AG20443 (cell line): ENCODE measurements at regions not wholly inside any gene's neighbourhood (a gene's known extent, or its start where the extent isn't known, plus 50 kb on each side); places are given as distances from the start of the nearest gene placed in this dataset.
"Not testable (repeated sequence)": the region's sequence is repeated elsewhere in the genome, so short reads cannot be mapped to it uniquely, and the experiment has no call there.

Experiments
- DNase-seq: peaks from one replicate; pipeline ENCODE4 v3.0.0; 2012; ENCODE audit warnings: low spot score, mixed read lengths

DNA sequence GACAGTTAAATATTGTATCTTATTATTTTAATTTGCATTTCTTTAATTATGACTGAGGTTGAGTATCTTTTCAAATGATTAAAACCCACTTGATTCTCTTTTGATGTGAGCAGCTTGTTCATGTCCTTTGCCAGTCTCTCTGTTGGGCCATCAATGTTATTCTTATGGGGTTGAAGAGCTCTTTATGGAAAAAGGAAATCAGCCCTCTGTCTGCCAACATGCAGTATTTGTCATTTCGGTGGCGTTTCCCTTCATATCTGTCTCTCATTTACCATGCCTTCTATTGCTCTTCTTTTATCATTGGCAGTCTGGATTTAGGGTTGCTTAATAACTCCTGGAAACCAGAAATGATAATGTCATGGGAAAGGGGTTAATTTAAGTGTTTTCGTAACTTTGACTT, 340.7 kb upstream of the DNAJC19 start:
- no peak for DNase-seq

- DNase-seq = no peak
Measured at GRCh38 chr3:181329024-181329423, 339.5 kb upstream of the DNAJC19 start.

DNA sequence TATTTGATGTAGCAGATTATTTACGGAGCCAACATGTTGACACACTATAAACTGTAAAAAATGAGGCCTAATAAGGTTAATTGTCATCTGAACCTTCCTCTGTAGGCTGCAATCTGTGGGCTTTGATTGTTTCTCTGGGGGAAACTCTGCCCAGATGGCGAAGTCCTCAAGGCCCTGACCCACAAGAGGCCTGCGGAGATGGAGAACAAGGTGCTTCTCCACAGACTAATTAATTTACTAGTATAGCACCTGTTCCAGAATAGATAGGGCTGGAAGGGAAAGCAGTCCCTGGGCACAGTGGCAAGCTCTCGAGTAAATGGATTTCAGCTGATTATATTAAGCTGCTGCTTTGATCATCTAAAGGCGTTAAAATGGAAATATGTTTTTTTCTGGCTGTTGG, 338.8 kb upstream of the DNAJC19 start:
- no peak for DNase-seq

GRCh38 chr3:181327349-181327748, 337.8 kb upstream of the DNAJC19 start:
- no peak for DNase-seq

DNA sequence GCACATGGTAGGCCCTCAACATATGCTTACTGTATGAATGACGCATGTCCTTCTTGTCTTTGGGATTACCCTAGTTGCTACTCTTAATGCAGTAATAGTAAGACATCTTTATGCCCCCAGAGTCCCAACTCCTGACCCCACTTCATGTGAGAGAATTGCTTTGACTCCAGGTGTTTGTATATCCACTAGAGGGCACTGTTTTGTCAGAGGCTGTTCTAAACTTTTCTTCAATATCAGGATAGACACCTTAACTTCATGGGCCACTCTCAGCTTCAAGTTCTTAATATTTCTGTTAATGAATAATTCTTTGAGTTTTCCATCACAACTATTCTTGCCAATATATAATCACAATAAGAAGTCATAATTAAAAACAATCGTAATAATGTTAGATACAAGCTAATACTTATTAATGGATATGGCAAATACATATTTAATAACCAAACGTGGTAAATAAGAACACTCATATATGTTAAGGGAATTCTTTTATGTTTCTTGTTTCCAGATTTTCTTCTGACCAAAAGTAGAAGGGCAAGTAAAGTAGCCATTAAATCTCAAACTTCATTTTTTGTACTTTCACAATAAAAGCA, 337.2 kb upstream of the DNAJC19 start:
- no peak for DNase-seq

DNA sequence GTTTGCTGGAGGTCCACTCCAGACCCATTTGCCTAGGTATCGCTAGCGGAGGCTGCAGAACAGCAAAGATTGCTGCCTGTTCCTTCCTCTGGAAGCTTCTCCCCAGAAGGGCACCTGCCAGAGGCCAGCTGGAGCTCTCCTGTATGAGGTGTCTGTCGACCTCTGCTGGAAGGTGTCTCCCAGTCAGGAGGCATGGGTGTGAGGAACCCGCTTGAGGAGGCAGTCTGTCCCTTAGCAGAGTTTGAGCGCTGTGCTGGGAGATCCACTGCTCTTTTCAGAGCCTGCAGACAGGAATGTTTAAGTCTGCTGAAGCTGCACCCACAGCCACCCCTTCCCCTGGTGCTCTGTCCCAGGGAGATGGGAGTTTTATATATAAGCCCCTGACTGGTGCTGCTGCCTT, 335.0 kb upstream of the DNAJC19 start:
- not testable (repeated sequence) for DNase-seq

DNA sequence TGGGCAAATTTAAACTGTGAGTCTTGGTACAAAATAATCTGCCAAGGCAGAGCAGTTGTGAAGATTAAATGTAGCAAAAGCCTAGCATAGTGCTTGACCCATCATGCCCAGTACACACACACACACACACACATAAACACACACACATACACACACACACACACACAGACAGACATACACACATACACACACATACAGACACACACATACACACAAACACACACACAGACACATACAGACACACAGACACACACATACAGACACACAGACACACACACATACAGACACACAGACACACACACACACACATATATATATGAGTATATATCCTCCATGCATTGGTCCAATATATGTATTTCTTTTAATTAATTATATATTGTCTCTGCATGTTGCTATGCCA, 328.8 kb upstream of the DNAJC19 start:
- DNase-seq = no peak

DNA sequence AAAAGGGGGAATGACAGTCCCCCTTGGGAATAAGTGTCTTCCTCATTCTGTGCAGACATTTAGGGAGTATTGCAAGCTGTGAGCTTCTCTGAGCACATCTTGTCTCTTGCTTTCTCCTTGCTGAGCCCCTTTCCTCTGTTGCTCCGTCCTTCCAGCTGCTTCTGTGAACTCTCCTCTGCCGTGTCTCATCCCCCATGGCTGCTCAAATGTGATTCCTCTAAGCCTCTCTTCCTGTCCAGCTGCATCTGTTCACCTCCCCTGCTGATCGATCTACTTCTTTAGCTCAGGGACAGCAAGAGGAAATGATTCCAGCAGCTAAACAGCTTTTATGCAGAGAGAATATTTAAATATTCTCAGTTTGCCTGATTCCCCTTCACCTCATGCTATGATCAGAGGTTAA, 328.0 kb upstream of the DNAJC19 start:
- DNase-seq = no peak

DNA sequence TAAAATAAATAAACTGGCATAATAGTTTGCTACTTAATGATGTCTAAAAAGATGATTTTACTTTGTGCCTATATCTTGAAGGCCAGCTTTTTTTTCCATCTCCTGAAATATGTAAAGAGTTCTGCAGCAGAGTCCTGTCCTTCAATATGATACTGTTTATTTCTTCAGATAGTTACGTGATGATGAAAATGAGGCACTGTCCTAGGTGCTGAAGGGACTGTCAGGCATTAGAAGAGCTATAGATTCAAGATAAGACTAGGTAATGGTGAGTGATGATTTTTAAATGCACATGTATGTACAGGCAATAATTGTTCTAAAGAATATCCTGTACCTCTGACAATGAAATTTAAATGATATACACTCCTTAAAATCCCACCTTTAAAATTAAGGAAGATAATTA, 326.9 kb upstream of the DNAJC19 start:
- no peak for DNase-seq

- DNase-seq = no peak
Measured at GRCh38 chr3:181313335-181313734, 323.8 kb upstream of the DNAJC19 start.

DNA sequence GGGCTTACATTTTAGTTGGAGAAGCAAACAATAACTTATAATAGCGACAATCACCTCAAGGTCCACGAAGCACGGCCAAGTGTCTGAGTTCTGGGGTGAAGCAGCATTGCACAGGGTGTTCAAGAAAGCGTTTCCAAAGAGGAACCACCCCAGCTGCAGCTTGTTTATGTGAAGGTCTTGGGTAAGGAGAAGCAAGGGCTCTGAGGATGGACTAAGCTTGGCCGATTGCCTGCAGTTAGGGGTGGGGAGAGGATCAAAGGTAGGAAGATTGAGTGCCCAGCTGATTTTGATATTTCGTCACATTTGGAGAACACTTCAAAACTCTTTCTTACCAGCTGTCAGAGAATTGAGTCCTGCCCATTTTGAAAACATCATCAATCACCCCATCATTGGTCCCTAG, 321.6 kb upstream of the DNAJC19 start:
- DNase-seq = no peak

DNA sequence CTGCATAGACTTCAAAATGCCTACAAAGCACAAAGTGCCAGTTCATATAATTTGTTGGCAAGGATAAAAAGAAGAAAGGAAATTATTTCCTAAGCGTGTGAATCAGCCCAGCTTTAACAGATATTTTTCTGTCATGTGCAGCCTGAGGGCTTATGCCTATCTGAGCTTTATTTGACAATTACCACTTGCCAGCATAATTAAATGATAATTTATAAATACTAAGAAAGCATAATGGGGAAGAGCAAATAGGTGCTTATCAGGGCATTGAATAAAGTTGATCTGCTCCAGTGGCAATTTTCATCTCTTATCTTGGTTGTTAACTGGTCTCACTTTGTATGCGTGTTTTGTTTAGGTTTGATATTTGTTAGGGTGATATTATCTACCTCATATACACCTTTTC, 313.4 kb upstream of the DNAJC19 start:
- DNase-seq = no peak

GRCh38 chr3:181300033-181300432, 310.5 kb upstream of the DNAJC19 start:
- DNase-seq = no peak

GRCh38 chr3:181298421-181298820, 308.9 kb upstream of the DNAJC19 start:
- no peak for DNase-seq

GRCh38 chr3:181292984-181293383, 303.4 kb upstream of the DNAJC19 start:
- no peak for DNase-seq

DNA sequence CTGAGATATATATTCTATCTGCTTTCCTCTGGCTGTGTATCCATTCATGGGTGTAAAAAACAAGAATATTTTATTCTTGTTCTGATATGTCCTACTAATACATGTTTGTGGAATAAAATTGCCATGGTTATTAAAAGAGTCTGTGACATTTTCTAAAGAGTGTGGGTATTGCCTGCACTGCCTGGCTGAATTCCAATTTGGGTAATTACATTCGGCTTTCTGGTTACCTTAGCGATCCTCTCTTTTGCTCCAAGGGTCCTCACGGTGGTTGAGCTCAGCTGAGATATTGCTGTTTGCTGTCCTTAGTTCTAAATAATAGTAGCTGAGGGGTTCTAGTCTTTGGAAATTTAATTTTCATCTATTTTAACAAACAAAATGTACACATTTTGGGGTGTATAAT, 301.4 kb upstream of the DNAJC19 start:
- DNase-seq = no peak

DNA sequence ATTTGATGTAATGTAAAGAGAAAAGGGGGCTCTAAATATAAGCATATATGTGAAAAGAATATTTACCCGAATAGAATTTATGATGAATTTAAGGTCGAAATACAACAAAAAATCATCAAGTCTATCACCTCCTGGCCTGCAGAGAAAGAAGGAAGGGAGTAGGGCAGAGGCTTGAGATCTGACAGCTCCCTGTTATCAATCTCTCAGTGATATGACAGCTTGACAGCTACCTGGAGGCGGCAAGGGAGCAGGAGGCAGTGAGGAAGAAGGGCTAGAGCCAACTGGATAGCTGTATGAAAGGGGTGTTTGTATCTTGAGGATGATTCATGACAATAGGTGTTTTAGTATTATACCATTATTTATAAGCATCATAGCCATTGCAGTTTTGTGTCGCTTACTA, 299.8 kb upstream of the DNAJC19 start:
- DNase-seq = no peak

DNA sequence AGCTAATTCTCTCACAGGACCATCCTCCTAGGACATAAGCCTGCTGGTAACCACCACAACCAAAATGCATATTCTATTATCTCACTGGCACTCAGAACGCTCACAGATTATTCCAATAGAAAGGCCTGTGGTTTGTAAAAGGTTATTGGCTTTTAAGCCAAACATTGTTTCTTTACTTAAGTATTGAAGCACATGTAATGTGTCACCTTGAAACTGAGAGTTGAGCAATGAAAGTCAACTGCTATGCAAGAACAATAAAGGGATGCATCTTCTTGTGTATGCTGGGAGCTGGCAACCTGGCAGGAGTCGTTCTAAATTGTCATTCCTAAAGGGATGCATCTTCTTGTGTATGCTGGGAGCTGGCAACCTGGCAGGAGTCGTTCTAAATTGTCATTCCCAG, 298.6 kb upstream of the DNAJC19 start:
- no peak for DNase-seq

GRCh38 chr3:181279239-181279565, 289.7 kb upstream of the DNAJC19 start:
- no peak for DNase-seq

GRCh38 chr3:181278468-181279238, 289.1 kb upstream of the DNAJC19 start:
- no peak for DNase-seq

GRCh38 chr3:181276358-181276896, 286.9 kb upstream of the DNAJC19 start:
- no peak for DNase-seq

DNA sequence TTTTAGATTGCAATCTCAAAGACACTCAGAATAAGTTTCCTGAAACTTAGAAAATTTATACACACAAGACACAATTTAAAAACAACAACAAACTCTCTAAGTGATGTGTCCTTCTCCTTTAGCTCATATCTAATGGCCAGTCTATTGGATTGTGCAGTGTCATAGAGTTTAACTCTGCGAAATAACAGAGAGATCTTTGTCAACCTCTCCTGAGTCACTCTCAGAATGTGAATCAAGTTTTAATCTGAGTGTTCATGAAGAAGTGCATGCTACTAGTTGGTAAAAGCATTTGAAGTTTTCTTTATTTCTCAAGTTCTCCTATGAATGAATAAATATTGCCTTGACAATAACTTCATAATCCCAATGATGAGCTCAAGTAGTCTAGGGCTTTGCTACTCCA, 284.5 kb upstream of the DNAJC19 start:
- DNase-seq = no peak

DNA sequence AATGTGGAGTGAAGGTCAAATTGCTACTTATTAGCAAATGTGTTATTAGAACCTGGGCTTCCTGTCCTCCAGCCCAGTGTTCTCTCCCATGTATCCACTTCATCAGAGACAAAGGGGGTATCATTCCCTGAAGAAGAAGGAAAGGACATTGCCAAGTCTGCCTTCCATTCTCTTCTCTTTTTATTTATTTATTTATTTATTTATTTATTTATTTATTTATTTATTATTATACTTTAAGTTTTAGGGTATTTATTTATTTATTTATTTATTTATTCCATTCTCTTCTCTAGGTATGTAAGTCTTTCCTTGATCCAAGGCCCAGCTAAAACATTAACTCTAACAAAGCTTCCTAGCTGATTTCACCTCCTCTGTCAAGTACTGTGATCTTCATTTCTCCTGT, 277.8 kb upstream of the DNAJC19 start:
- no peak for DNase-seq

- DNase-seq = no peak
Measured at GRCh38 chr3:181265750-181266333, 276.3 kb upstream of the DNAJC19 start.
